ENCODE measurements at regions not wholly inside any gene's neighbourhood (a gene's known extent, or its start where the extent isn't known, plus 50 kb on each side); places are given as distances from the start of the nearest gene placed in this dataset.

GRCh38 chr6:6968357-6968730 is 139.4 kb upstream of the RREB1 start (continued):
- peak; percentile 80; the same call in 1 of the 2 replicates for TF ChIP-seq ARID3A (IDR thresholded peaks at IDR 0.05; ENCODE audit: borderline replicate concordance, low read depth, low read length)
- TF ChIP-seq SRF (CRISPR knock-in tag; IDR thresholded peaks at IDR 0.05): 0 out of 4 replicates have a peak, but pooled peaks of 1 of the 2 experiments have one; percentile 21
- no peak for TF ChIP-seq AFF1 (IDR thresholded peaks at IDR 0.05; ENCODE audit: low read depth in 1 of 2, partially characterized antibody in 2 of 2)
- TF ChIP-seq AFF4 (CRISPR knock-in tag; IDR thresholded peaks at IDR 0.05): no peak
- TF ChIP-seq ZNF398 (CRISPR knock-in tag; IDR thresholded peaks at IDR 0.05): no peak
- no peak for TF ChIP-seq EGR1 (conservative IDR thresholded peaks at IDR 0.05)
- TF ChIP-seq ARID4B (CRISPR knock-in tag; IDR thresholded peaks at IDR 0.05): no peak
- TF ChIP-seq TOE1 (IDR thresholded peaks at IDR 0.05; ENCODE audit: borderline replicate concordance): peak; percentile 26; the same call in 1 of the 2 replicates
- no peak for TF ChIP-seq TOE1 (CRISPR knock-in tag; IDR thresholded peaks at IDR 0.05; ENCODE audit: borderline replicate concordance, low read depth)

Data from K562 (cell line).